CD4-positive, alpha-beta T cell (primary cell): ENCODE measurements at regions not wholly inside any gene's neighbourhood (a gene's known extent, or its start where the extent isn't known, plus 50 kb on each side); places are given as distances from the start of the nearest gene placed in this dataset.

Source experiments
- ATAC-seq: fragments of 200-7000 bp; cut with Tn5 transposase; one replicate; pipeline ENCODE4 v1.10.0; 2022; ENCODE audit warnings: mild to moderate bottlenecking; ENCODE audit not compliant: poor library complexity
- CTCF ChIA-PET: fragments of 350-600 bp; sonication (Branson Sonifier 250); formaldehyde crosslinking; loops from one replicate; lab custom pipeline; 2021; ENCODE audit warnings: antibody characterized with exemption, inconsistent platforms; lab: Charles Lee
- POLR2A ChIA-PET: fragments of 350-600 bp; sonication (Branson Sonifier 250); formaldehyde crosslinking; loops from one replicate; lab custom pipeline; 2021; ENCODE audit warnings: antibody characterized with exemption, inconsistent platforms; lab: Charles Lee
- DNase-seq, 14 experiments: peaks; one replicate each; pipeline ENCODE4 v3.0.0-alpha.2; 2013 to 2020; ENCODE audit warnings: mixed read lengths in 2 of 14
- H3K27ac ChIP-seq, 2 donors: one replicate each; pipeline versions ENCODE4 v1.5.1 to v1.7.0; 2013; ENCODE audit warnings: low read length in 2 of 2, low read depth in 1 of 2, mild to moderate bottlenecking in 1 of 2
- H3K27me3 ChIP-seq, 2 experiments: 1 replicate in 1 of 2; 2 replicates in 1 of 2; pipeline versions ENCODE4 v1.6.1 to v1.7.0; 2013; ENCODE audit warnings: low read length in 2 of 2, control low read depth in 1 of 2, mild to moderate bottlenecking in 1 of 2, moderate library complexity in 1 of 2; ENCODE audit not compliant: insufficient read depth in 2 of 2, control insufficient read depth in 1 of 2
- H3K36me3 ChIP-seq: one replicate; pipeline ENCODE4 v1.6.1; 2013; ENCODE audit warnings: low read length, control low read depth; ENCODE audit not compliant: insufficient read depth
- H3K4me1 ChIP-seq: one replicate; pipeline ENCODE4 v1.6.1; 2013; ENCODE audit warnings: low read length, control low read depth; ENCODE audit not compliant: insufficient read depth
- H3K4me3 ChIP-seq: one replicate; pipeline ENCODE4 v1.5.1; 2013; ENCODE audit warnings: mild to moderate bottlenecking, low read length, moderate library complexity
- H3K9me3 ChIP-seq, 2 experiments: 1 replicate in 1 of 2; 2 replicates in 1 of 2; pipeline versions ENCODE4 v1.6.1 to v1.7.0; 2013; ENCODE audit warnings: low read length in 2 of 2, mild to moderate bottlenecking in 2 of 2, control low read depth in 1 of 2, moderate library complexity in 1 of 2; ENCODE audit not compliant: control insufficient read depth in 1 of 2, insufficient read depth in 1 of 2
- H3K27ac Mint-ChIP-seq: one replicate; pipeline ENCODE4 v1.8.0; 2020; ENCODE audit warnings: mixed read lengths
- H3K27me3 Mint-ChIP-seq: one replicate; pipeline ENCODE4 v1.8.0; 2021; ENCODE audit warnings: mixed read lengths
- H3K36me3 Mint-ChIP-seq: one replicate; pipeline ENCODE4 v1.8.0; 2021; ENCODE audit warnings: low read depth, mixed read lengths
- H3K4me1 Mint-ChIP-seq: one replicate; pipeline ENCODE4 v1.8.0; 2021; ENCODE audit warnings: low read depth, mixed read lengths
- H3K4me3 Mint-ChIP-seq: one replicate; pipeline ENCODE4 v1.8.0; 2020; ENCODE audit warnings: mild to moderate bottlenecking, mixed read lengths
- H3K9me3 Mint-ChIP-seq: one replicate; pipeline ENCODE4 v1.8.0; 2020; ENCODE audit warnings: mixed read lengths
- intact Hi-C, 2 experiments: fragments of 100-400 bp; cut with DNase I in 1 of 2; cut with micrococcal nuclease in 1 of 2; formaldehyde crosslinking; loops; one replicate each; pipeline versions ENCODE4 v1.15.1 to v1.9.0; 2023 to 2025; cut with DNase I, micrococcal nuclease
- TF ChIP-seq, protein P1 (sequence below): fragments of 200-600 bp; IDR thresholded peaks from one replicate; pipeline ENCODE4 v1.8.0; 2022; ENCODE audit warnings: antibody characterized with exemption, mild to moderate bottlenecking

GRCh38 chr20:24802286-24802820 is 146.7 kb upstream of the CST7 start:
- DNase-seq (no peak), ATAC-seq (no peak)
- H3K4me1 Mint-ChIP-seq, result no peaks in the 10 kb centered on the region
- no peak overlapping the region for H3K4me3 Mint-ChIP-seq
- no peaks in the 10 kb centered on the region for H3K36me3 Mint-ChIP-seq
- intact Hi-C loops, result no loop called here
- H3K4me3 ChIP-seq, result no peak overlapping the region
- no peak overlapping the region for H3K27ac Mint-ChIP-seq
- no peaks in the 10 kb centered on the region for H3K36me3 ChIP-seq
- CTCF ChIA-PET, result no interaction called here
- POLR2A ChIA-PET, result no interaction called here
- H3K27me3 ChIP-seq, result no peaks in the 10 kb centered on the region
- no peaks in the 10 kb centered on the region for H3K9me3 Mint-ChIP-seq
- TF ChIP-seq, protein P1, sequence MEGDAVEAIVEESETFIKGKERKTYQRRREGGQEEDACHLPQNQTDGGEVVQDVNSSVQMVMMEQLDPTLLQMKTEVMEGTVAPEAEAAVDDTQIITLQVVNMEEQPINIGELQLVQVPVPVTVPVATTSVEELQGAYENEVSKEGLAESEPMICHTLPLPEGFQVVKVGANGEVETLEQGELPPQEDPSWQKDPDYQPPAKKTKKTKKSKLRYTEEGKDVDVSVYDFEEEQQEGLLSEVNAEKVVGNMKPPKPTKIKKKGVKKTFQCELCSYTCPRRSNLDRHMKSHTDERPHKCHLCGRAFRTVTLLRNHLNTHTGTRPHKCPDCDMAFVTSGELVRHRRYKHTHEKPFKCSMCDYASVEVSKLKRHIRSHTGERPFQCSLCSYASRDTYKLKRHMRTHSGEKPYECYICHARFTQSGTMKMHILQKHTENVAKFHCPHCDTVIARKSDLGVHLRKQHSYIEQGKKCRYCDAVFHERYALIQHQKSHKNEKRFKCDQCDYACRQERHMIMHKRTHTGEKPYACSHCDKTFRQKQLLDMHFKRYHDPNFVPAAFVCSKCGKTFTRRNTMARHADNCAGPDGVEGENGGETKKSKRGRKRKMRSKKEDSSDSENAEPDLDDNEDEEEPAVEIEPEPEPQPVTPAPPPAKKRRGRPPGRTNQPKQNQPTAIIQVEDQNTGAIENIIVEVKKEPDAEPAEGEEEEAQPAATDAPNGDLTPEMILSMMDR, result no peak
- no peak overlapping the region for H3K27ac ChIP-seq
- no peaks in the 10 kb centered on the region for H3K9me3 ChIP-seq
- H3K4me1 ChIP-seq, result no peaks in the 10 kb centered on the region
- H3K27me3 Mint-ChIP-seq, result no peaks in the 10 kb centered on the region

DNA sequence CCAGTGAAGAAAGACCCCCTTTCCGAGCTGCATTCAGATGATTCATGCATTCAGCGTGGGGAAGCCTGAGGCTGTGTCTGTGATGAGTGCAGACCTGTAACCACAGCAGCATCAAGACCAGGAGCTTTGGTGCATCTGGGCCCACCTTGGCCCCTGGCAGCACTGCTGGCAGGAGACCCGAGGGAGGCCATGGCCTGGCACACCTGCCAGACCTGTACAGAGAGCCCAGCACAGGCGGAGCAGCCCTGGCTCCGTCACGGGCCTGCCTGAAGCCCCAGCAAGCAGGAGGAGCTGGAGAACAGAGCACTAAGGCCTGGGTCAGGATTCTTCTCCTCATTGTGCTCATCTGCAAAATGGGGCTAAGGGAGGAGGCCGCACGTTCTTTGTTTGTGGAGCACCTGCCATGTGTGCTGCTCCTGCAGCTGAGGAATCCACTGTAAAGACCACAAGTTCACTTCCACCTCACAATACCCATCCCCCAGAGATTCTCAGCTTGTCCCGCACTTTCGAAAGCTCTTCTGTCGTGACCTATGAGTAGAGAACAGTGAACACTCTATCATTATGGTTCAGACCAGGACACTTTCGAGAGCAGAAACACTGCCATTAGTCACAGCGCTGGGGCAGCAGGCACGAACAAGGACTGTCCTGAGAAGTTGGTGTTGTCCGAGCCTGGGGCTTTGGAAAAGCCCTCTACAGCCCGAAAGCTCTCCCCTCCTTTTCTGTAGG is 144.4 kb upstream of the CST7 start:
- intact Hi-C loops, result no loop called here
- Histone ChIP-seq H3K27ac (no peak overlapping the region), H3K36me3 (no peaks in the 10 kb centered on the region), H3K9me3 (no peaks in the 10 kb centered on the region), H3K27me3 (no peaks in the 10 kb centered on the region), H3K4me1 (no peaks in the 10 kb centered on the region), H3K4me3 (no peak overlapping the region)
- TF ChIP-seq, protein P1, result no peak
- DNase-seq, result no peak
- POLR2A ChIA-PET, result no interaction called here
- Mint-ChIP-seq H3K36me3 (no peaks in the 10 kb centered on the region), H3K27ac (no peak overlapping the region), H3K4me3 (no peak overlapping the region), H3K9me3 (no peaks in the 10 kb centered on the region), H3K27me3 (no peaks in the 10 kb centered on the region), H3K4me1 (no peaks in the 10 kb centered on the region)
- CTCF ChIA-PET, result no interaction called here
- ATAC-seq, result no peak

DNA sequence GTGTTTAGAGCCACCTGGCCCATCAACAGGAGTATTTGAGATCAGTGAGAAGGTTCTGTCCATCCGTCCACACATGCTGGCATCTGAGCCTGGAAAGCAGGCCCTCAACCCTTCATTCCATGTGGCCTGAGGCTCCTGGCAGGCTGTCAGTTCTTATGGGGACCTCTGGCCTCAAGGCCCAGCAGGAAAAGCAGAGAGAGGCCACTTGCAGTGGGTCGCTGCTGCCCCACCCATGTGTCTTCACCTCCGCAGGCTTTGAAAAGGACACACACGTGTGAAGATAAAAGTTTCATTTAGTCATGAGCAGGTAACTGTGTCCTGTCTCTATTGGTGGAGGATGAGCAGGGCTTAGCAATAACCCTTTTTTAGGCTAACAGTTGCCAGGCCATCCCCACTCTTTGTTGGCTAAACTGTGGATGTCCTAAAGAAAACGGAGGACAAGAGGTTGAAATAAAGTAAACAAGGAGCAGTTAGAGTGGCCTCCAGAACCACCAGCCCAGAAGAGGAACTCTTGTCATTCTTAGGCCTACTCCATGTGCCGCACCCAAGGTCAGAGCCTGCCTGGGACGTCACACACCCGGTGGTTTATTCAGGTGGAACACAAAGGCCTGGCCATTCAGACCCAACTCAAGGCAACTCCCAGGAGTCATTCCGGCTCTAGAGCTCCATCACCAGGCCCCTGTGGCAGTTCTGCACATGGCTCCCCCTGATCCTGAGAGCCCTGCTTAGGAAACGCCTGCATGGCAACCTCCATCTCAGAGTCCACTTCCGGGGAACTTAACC is 143.4 kb upstream of the CST7 start:
- H3K27me3 ChIP-seq, result no peaks in the 10 kb centered on the region
- no peaks in the 10 kb centered on the region for H3K4me1 ChIP-seq
- no peaks in the 10 kb centered on the region for H3K36me3 Mint-ChIP-seq
- POLR2A ChIA-PET, result no interaction called here
- DNase-seq, result no peak
- H3K9me3 ChIP-seq, result no peaks in the 10 kb centered on the region
- TF ChIP-seq, protein P1, result no peak
- H3K27me3 Mint-ChIP-seq, result no peaks in the 10 kb centered on the region
- H3K9me3 Mint-ChIP-seq, result no peaks in the 10 kb centered on the region
- no peak overlapping the region for H3K4me3 ChIP-seq
- intact Hi-C loops, result no loop called here
- H3K27ac Mint-ChIP-seq, result no peak overlapping the region
- no peak overlapping the region for H3K27ac ChIP-seq
- ATAC-seq, result no peak
- no peaks in the 10 kb centered on the region for H3K4me1 Mint-ChIP-seq
- H3K36me3 ChIP-seq, result no peaks in the 10 kb centered on the region
- CTCF ChIA-PET, result no interaction called here
- no peak overlapping the region for H3K4me3 Mint-ChIP-seq
